Kidney epithelial cell (primary cell): ENCODE measurements at regions not wholly inside any gene's neighbourhood (a gene's known extent, or its start where the extent isn't known, plus 50 kb on each side); places are given as distances from the start of the nearest gene placed in this dataset.

ENCODE experiments used
- DNase-seq: peaks from one replicate; pipeline ENCODE4 v3.0.0-alpha.2; 2010; ENCODE audit warnings: low read depth
- H3K27me3 ChIP-seq: 2 replicates; pipeline ENCODE4 v1.6.0; 2011; ENCODE audit warnings: low read length; ENCODE audit not compliant: control insufficient read depth, insufficient read depth
- H3K36me3 ChIP-seq: 2 replicates; pipeline ENCODE4 v1.5.1; 2011; ENCODE audit warnings: low read length; ENCODE audit not compliant: control insufficient read depth, insufficient read depth
- H3K4me3 ChIP-seq: 2 replicates; pipeline ENCODE4 v1.5.1; 2011; ENCODE audit warnings: low read depth, mild to moderate bottlenecking, control low read depth, low read length
- TF ChIP-seq, protein P1 (sequence below): IDR thresholded peaks from 2 replicates; pipeline ENCODE4 v1.5.1; 2011; ENCODE audit warnings: mild to moderate bottlenecking, moderate library complexity, low read length, control low read depth, inconsistent platforms; ENCODE audit not compliant: insufficient read depth, poor library complexity, severe bottlenecking

DNA sequence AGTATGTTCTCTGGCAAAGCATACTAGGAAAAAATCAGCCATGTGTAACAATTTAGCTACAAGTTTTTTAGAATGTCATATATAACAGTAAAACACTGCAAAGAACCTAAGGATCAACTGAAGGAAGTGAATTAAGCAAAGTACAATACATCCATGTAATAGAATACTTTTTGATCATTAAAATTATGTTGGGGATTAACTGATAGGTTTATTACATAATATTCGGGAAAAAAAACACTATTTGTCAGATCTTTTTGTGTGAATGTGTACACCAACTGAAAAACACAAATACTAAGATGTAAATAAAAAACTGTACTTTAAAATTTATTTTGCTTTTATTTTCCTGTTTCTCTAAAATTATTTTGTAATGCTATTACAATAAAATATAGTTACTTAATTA, 185.5 kb upstream of the DYNLRB2 start:
- no peak for DNase-seq
- no peaks in the 10 kb centered on the region for H3K27me3 ChIP-seq
- H3K4me3 ChIP-seq, result no peak overlapping the region
- TF ChIP-seq, protein P1, sequence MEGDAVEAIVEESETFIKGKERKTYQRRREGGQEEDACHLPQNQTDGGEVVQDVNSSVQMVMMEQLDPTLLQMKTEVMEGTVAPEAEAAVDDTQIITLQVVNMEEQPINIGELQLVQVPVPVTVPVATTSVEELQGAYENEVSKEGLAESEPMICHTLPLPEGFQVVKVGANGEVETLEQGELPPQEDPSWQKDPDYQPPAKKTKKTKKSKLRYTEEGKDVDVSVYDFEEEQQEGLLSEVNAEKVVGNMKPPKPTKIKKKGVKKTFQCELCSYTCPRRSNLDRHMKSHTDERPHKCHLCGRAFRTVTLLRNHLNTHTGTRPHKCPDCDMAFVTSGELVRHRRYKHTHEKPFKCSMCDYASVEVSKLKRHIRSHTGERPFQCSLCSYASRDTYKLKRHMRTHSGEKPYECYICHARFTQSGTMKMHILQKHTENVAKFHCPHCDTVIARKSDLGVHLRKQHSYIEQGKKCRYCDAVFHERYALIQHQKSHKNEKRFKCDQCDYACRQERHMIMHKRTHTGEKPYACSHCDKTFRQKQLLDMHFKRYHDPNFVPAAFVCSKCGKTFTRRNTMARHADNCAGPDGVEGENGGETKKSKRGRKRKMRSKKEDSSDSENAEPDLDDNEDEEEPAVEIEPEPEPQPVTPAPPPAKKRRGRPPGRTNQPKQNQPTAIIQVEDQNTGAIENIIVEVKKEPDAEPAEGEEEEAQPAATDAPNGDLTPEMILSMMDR, result no peak
- H3K36me3 ChIP-seq, result no peaks in the 10 kb centered on the region

- DNase-seq, result no peak
- no peaks in the 10 kb centered on the region for H3K36me3 ChIP-seq
- H3K4me3 ChIP-seq, result no peak overlapping the region
- TF ChIP-seq, protein P1, result no peak
- H3K27me3 ChIP-seq, result no peaks in the 10 kb centered on the region
Measured at GRCh38 chr16:80350061-80350460, 190.7 kb upstream of the DYNLRB2 start.

DNA sequence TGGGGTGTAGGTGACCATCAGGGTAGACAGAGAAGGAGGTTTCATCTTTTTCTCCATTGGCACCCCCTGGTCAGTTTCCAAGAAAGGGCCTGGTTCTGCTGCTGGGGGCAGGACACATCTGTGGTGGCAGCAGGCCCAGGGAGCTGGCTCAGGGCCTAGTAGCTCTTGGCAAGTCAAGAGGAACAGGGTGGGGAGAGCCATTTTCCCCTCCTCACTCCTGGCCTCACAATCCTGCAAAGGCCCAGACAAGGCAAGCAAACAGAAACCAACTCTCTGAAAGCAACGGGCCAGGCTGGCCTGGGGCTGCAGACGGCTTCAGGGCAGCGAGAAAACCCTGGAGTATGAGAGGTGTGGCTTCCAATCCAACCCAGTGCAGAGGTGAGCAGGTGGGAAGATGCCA, 192.9 kb upstream of the DYNLRB2 start:
- H3K27me3 ChIP-seq, result no peaks in the 10 kb centered on the region
- TF ChIP-seq, protein P1, result no peak
- no peak overlapping the region for H3K4me3 ChIP-seq
- no peak for DNase-seq
- H3K36me3 ChIP-seq, result no peaks in the 10 kb centered on the region

DNA sequence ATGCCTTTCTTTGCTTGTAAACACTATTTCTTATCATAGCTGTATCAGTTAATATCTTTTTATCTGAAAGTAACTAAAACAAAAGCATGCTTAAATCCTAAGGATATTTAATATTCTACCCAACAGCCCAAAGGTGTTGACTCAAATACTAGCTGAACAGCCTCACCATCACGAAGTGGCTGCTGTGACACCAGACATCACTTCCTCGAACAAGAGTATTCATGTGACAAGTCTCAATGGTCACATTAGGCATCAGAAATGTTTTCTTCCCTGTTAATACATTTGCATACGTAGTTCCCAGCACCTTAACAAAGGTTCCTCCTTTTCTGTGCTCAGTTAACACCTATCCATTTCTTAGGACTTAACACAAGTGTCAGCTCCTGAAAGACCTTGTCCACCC, 193.8 kb upstream of the DYNLRB2 start:
- H3K27me3 ChIP-seq, result no peaks in the 10 kb centered on the region
- TF ChIP-seq, protein P1, result no peak
- DNase-seq, result no peak
- H3K4me3 ChIP-seq, result no peak overlapping the region
- no peaks in the 10 kb centered on the region for H3K36me3 ChIP-seq

DNA sequence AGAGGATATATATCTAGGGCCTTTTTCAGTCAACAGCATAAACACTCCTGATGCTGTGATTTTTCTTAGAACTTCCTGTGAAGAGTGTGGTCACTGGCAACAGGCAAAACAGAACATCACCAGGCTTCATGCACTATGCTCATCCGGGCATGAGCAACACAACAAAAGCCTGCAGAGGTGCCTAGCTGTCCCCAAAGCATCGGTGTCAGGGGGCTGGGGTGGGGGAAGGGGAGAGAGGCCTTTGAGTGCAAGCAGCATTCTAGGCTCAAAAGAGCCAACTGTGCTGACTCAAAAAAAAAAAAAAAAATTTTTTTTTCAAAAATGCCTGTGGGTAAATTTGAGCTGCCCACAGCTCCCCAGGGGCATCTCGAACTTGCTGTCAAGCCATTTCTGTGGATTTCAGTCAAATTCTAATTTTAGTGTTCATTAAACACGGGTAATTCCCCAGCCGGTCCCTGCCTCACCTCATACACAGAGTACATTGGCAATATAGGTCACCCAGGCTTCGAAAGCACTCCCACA, 194.6 kb upstream of the DYNLRB2 start:
- TF ChIP-seq, protein P1, result no peak
- H3K36me3 ChIP-seq, result no peaks in the 10 kb centered on the region
- no peaks in the 10 kb centered on the region for H3K27me3 ChIP-seq
- no peak overlapping the region for H3K4me3 ChIP-seq
- DNase-seq, result no peak

- TF ChIP-seq, protein P1, result no peak
- H3K36me3 ChIP-seq, result no peaks in the 10 kb centered on the region
- H3K27me3 ChIP-seq, result no peaks in the 10 kb centered on the region
- DNase-seq, result no peak
- H3K4me3 ChIP-seq, result no peak overlapping the region
Measured at GRCh38 chr16:80345701-80346100, 195.1 kb upstream of the DYNLRB2 start.
